Activated effector memory CD4-positive, alpha-beta T cell treated with Interleukin-2 at 50 U/mL for 16 hours (primary cell): ENCODE measurements at regions not wholly inside any gene's neighbourhood (a gene's known extent, or its start where the extent isn't known, plus 50 kb on each side); places are given as distances from the start of the nearest gene placed in this dataset.
"Not testable (repeated sequence)": the region's sequence is repeated elsewhere in the genome, so short reads cannot be mapped to it uniquely, and the experiment has no call there.

Experiments
- DNase-seq: peaks from one replicate; pipeline ENCODE4 v3.0.0-alpha.2; 2020

DNA sequence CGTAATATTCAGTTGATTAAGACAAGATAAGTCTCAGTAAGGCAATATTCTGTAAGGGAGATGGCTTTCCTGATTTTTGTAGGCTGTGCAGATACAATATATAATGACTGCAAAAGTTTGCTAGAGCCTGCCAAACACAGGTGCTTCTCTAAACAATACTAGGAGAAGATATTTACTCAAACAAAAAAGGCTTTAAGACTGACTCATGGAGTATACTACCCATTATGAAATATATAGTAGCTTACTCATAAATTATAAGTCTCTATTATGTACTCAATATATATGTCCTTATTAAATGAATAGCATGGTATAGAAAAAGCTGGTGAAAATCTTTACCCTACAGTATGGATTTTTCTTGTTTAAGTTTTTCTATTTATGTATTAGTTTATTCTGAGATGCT, 93.2 kb upstream of the IL15 start:
- DNase-seq, result no peak

DNA sequence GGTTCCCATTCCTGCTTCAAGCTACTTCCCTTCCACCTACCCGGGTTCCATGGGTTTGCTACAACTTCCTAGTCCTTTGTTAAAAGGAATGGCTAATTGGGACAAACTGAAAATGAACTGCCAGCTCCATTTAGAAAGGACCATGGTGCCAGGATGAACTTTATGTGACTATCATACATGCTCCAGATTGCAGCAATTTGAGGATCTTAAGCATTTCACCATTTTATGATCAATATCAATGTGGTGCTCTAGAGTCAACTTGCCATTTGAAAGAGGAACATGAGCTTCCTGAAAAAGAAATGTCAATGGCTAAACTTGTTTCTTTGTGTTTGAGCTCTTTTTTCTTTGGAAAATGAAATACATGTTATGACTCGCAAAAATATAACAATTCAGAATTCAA, 92.7 kb upstream of the IL15 start:
- no peak for DNase-seq

DNA sequence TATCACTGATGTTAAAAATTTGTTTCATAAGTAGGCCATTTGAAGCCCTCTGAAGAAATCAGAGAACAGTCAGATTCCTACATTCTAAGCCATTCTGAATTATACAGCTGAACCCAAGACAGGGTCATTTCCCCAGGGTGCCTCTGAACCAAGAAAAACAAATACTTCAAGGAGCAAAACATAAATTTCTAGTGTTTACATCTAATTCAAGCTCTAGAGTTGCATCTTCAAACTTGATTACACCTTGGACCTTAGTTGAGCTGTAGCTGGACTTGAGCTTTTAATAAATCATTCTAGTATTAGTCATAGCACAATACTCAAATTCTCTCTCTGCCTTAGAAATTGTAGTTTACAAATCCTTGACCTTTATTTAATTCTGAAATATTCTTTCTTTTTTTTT, 87.6 kb upstream of the IL15 start:
- DNase-seq, result no peak

DNA sequence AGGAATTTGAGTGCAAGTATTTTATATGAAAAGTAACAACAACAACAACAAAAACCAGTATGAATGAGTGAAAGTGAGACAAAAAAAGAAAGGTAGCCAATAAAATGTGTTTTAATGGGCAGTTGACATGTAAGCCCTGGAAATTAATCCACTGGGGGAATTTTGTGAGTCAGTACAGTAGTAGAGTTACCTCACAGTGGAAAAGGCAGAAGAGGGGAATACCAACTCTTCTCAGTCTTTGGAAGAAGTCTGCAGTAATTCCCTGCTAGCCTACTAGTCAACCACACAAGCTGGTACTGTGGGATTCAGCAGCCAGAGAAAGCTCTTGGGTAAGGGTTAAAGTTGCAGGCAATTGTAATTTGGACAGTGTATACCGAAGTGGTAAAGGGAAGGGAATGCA, 76.3 kb upstream of the IL15 start:
- no peak for DNase-seq

DNA sequence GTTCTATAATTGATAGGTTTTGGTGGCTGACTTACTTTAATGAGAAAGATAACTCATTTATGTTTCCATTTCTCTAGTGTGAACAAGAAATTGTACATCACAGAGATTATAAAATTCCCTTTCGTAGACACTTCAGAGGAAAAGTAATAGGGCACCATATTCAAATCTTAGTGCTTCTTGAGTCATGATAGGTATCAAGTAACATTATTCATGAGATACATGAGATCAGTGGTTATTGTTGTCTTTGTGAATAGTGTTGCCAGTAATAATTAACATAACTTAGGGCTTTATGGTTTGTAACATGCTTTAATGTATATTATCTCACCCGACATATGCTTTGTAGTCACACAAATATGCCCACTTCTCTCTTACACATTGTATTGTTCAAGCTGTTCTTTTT, 73.7 kb upstream of the IL15 start:
- DNase-seq, result no peak

DNA sequence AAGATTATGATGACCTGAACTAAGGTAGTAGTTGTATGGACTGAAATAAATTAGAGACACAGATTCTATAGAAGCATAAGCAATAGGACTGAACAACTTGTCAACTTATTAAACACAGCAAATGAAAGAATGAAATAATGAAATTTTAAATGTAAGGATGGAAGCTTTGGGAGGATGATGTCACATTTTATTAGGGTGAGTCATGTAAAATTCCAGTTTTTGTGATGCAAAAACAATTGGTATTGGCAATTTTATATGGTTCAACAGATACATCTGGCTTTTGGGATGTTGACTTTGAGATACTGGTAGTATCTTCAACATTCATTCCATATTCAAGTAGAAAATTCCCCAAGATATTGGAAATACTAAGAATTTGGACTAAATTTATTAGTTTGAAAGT, 72.7 kb upstream of the IL15 start:
- no peak for DNase-seq

DNA sequence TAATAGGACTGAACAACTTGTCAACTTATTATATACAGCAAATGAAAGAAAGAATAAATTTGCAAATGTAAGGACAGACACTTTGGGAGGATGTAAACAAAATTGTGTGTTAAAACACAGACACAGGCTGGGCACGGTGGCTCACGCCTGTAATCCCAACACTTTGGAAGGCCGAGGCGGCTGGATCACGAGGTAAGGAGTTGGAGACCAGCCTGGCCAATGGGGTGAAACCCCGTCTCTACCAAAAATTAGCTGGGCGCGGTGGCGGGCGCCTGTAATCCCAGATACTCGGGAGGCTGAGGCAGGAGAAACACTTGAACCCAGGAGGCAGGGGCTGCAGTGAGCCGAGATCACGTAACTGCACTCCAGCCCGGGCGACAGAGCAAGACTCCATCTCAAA, 71.4 kb upstream of the IL15 start:
- not testable (repeated sequence) for DNase-seq

DNA sequence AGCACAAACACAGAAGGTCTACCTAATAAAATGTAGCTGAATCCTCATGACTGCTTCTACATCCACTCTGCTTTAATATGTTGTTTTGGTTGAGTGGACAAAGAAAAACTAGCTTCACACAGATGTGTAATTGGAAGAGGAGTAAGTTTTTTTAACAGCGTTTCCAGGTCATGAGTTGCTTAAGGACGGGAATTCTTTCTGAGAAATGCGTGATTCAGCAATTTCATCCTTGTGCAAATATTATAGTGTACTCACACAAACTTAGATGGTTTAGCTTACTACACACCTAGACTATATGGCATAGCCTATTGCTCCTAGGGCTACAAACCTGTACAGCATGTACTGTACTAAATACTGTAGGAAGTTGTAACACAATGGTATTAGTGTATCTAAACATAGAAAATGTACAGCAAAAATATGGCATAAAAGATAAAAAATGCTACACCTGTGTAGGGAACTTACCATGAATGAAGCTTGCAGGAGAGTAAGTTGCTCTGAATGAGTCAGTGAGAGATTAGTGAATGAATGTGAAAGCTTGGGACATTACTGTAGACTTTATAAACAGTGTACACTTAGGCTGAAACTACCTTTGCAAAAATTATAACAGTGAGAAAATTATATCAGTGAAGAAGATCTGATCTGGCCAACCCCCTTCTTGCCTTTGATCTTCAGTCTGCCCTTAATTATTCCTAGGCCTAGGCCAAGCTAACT, 70.8 kb upstream of the IL15 start:
- DNase-seq, result no peak

DNA sequence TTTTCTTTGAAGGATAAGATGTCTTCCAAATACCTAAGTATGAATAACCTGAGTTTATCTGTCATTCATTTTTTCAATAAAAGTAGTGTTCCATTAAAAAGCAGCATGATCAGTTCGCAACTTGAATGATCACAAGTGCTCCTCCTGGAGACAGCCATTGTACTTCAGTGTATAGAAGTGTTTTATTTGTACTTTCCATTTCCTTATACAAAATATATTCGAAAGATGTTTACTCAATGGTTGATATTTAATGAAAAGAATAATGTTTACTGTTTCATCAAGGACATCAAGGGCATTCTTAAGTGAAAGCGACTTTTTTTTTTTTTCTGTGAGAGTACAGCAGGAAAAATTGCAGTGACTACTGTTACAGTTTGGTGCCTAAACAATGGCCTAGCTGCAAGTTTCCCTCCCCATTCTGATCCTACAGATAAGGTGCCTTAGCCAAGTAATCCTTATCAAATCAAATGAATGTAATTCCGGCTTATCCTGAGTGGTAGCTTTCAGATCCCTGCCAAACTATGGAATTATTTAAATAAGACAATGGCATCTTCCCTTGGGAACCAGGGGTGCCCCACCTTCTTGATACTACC, 69.0 kb upstream of the IL15 start:
- DNase-seq, result no peak

DNA sequence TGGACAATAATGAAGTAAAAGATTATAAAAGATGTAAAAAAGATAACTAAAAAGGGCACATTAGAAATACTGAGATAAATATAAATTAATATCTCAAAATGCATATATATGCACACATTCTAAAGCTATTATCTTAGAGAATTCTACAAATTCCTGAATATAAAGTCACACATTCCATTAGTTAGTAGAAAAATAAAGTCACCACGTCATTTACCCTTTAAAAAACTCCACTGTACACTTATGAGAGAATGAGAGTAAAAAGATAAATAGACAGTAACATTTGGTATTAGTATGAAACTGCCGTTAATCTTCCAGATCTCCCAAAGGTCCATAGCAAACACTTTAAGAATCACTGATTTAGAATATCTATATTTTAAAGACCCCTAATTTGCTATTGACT, 67.2 kb upstream of the IL15 start:
- no peak for DNase-seq

DNA sequence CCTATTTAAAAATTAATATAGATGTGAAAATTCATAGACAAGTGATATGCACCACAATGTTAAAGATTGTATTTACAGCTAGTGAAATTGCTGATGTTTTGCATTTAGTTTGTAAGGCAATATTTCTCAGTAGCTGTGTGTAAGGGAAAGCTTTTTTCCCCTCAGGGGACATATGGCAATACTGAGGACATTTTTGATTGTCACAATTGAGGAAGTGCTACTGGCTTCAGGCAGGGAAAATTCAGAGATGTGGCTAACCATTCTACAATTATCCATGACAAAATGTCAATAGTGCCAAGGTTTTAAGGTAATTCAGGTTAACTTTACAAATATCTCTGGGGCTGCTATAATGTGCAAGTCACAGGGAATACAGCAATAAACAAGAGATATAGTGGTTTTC, 66.1 kb upstream of the IL15 start:
- DNase-seq, result no peak

DNA sequence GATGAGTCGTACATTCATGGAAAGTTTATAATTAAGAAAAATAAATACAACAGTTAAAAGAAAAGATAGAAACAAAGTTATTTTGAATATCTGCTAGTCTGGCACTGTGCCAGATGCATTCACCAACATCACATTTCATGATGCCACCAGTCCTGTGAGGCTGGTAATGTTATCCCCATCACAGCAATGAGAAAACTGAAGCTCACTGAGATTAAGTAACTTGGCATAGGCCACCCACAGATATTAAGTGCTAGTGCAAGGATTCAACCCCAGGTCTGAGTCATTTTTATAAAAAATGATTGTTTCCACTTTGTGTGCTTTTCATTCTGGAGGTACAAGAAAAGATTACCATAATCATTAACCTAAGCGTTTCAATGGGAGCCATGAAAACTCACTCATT, 65.0 kb upstream of the IL15 start:
- no peak for DNase-seq

DNA sequence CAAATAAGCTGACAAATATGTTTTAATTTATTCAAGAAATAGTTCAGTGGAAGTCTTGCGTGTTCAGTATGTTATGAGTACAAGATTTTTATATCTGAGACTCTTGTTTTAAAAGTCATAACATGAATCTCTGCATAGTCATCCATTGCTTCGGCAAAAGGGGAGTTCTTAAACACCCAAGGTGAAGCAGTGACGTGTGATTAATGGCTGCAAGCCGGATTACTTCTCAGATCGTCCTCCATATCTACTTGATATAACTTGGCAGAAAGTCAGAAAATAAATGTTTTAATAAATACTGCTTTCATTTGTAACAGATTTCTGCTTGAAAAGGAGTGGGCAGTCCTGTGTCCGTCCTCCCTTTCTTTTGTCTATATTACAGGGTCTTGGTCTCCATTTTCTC, 64.6 kb upstream of the IL15 start:
- DNase-seq, result no peak

DNA sequence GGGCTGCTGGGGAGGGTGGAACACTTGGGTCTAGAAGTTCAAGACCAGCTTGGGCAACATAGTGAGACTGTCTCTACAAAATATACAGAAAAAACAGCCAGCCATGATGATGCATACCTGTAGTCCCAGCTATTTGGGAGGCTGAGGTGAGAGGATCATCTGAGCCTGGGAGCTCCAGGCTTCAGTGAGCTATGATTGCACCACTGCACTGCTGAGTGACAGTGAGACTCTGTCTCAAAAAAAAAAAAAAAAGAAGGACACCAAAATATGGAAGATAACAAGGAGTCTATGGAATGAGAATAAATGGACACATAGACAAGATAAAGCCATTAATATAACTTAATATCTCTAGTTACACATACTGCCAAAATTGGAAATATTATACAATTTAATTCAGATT, 62.7 kb upstream of the IL15 start:
- no peak for DNase-seq

DNA sequence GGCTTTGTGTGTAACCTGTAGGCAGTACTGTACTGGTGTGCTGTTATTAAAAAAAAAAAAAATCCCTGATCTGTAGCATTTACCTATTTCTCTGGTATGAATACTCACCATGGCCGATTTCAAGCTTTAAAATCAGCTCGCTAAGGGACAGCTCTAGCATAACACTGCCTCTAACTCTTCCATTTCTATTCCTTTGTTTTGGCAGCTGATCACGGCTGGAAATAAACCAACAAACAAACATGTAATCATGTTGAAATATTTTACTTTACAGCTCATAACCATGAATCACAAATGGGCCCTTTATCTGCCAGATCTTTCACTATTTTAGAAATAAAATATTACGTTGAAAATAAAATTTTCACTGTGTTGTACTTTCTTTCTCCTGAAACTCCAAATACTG, 60.5 kb upstream of the IL15 start:
- no peak for DNase-seq

DNA sequence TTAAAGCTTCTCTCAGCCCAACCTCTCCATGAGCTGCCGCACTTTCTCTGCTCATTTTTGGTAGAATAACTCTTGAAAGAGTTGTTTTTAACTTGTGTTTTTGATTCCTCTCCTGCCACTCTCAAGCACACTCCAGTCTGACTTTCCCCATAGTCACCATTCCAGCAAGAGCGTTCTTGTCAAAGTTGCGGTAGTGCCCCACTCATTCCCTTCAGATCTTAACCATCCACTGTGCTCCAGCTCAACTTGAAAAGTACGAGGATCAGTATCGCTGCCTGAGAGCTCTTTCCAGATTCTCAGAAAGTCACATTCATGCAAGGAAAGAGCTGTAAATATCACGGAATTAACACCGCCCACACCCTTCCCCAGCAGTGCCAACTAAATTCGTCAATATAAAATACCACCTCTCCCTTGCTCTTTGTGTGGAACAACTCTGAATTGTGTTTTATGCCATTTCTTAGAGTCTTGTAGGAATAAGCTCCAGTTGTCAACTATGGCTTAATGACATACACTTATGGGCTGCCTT, 59.7 kb upstream of the IL15 start:
- DNase-seq, result no peak

DNA sequence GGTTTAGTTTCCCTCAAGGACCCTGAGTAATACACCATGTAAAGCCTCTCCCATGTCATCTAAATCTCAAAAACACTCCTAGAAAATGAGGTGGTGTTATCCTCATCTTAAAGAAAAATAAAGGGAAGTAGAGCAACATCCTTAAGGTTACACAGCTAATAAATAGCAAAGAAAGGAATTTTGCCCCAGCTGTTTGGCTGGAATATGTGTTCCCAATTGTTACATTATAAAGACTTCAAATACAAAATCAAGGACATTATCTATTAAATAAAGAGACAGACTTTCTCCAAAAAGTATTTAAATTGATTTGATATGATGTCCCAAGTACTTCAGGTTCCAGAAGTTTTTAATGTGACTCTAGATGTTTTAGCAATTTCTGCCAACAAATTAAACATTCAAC, 57.9 kb upstream of the IL15 start:
- DNase-seq, result no peak

DNA sequence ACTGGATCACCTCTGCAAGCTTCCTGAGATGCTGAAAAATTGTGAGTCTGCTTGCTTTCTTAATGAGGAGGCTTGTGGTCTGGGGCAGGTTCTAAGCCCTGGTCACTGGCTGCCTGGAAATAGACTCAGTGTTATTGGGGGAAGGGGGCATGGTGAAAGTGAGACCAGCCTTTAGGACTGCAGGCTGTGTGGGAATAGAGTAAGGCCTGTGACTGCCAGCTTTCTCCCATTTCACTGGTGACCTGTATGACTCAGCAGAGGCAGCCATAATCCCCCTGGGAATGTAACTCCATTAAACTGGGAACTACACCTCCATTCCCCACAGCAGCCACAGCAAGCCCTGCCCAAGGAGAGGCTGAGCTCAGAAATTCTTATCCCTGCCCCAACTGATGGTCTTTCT, 55.9 kb upstream of the IL15 start:
- DNase-seq, result no peak
